ENCODE measurements at regions not wholly inside any gene's neighbourhood (a gene's known extent, or its start where the extent isn't known, plus 50 kb on each side); places are given as distances from the start of the nearest gene placed in this dataset.

DNA sequence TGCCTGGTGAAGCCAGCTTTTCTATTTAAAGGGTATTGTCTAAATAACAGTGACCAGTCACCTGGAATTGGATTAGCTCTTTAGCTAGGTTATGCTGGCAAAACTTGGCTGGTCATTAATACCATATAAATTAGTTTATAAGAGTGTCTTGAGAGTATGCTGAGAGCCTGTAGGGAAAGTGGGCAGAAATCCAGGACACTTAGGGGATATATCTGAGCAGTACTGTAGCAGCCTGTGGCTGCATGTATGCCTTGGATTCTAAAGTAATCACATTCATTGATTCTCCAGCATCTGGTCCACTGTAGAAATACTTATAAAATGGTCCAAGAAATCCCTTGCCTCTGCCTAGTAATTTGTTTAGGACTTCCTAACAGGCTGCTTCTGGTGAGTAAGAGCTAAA, 288.9 kb upstream of the DMAC1 start:
- H3K4me3 ChIP-seq (replicated peaks; ENCODE audit: low read depth, low read length) = no peak overlapping the region
- no peak for TF ChIP-seq CTCF (IDR thresholded peaks at IDR 0.05; ENCODE audit: low read depth, low read length, missing control alignments)
- DNase-seq (ENCODE audit: extremely low read depth, low read depth) = no peak

DNA sequence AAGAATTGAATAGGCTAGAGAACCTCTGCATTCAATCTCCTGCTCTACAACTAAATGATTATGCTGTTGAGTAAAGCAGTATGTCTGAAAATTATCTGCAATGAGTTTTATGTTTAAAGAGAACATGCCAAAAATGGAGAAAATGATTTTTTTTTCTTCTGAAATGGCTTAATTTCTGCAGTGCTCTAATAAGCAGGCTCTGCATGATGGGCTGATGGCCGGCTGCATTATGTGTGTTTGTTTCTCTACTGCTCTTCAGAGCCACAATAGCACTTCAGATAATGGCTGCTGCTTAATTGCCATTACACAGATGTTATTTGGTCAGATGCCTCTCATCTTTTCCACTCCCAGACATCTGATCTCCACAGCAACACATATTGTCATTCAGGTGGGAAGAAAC, 286.4 kb upstream of the DMAC1 start:
- TF ChIP-seq CTCF (IDR thresholded peaks at IDR 0.05; ENCODE audit: low read depth, low read length, missing control alignments) = no peak
- no peak for DNase-seq (ENCODE audit: extremely low read depth, low read depth)
- H3K4me3 ChIP-seq (replicated peaks; ENCODE audit: low read depth, low read length) = no peak overlapping the region

GRCh38 chr9:8078641-8079140, 279.1 kb upstream of the DMAC1 start:
- no peak for TF ChIP-seq CTCF (IDR thresholded peaks at IDR 0.05; ENCODE audit: low read depth, low read length, missing control alignments)
- no peak for DNase-seq (ENCODE audit: extremely low read depth, low read depth)
- no peak overlapping the region for H3K4me3 ChIP-seq (replicated peaks; ENCODE audit: low read depth, low read length)

DNA sequence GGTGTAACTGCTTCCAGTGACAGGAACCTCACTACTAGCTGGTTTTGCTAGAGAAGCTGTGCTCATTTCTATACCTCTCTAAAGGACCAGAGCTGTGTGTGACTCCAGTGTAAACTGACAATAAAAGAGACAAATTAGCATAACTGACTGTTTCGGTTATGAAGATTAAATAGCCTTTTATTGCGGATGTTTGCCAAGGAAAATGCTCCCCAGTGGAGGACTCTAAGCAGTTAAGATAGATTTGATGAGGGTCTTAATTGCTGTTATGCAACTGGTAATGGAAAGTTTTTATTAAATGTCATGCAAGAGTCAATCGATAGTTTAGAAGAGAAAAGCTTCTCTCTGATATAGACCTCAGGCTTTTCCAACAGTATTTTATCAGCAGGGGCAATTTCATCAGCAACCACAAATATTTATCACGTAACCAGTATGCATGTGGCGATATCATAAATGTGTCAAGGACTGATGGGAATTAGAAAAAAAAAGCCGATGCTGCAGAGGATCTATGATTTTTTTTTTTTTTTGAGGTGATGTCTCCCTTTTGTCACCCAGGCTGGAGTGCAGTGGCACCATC, 275.2 kb upstream of the DMAC1 start:
- no peak overlapping the region for H3K4me3 ChIP-seq (replicated peaks; ENCODE audit: low read depth, low read length)

GRCh38 chr9:8071445-8071798, 271.8 kb upstream of the DMAC1 start:
- TF ChIP-seq CTCF (IDR thresholded peaks at IDR 0.05; ENCODE audit: low read depth, low read length, missing control alignments) = no peak
- H3K4me3 ChIP-seq (replicated peaks; ENCODE audit: low read depth, low read length) = no peak overlapping the region
- no peak for DNase-seq (ENCODE audit: extremely low read depth, low read depth)

More for the DNA sequence above, 275.2 kb upstream of the DMAC1 start:
- TF ChIP-seq CTCF (IDR thresholded peaks at IDR 0.05; ENCODE audit: low read depth, low read length, missing control alignments) = no peak
- DNase-seq (ENCODE audit: extremely low read depth, low read depth) = no peak

- H3K4me3 ChIP-seq (replicated peaks; ENCODE audit: low read depth, low read length) = no peak overlapping the region
- no peak for TF ChIP-seq CTCF (IDR thresholded peaks at IDR 0.05; ENCODE audit: low read depth, low read length, missing control alignments)
- no peak for DNase-seq (ENCODE audit: extremely low read depth, low read depth)
These were observed 271.3 kb upstream of the DMAC1 start for GRCh38 chr9:8070779-8071444.

All from HFF-Myc (cell line).